NCI-H82 (cell line): ENCODE measurements at regions not wholly inside any gene's neighbourhood (a gene's known extent, or its start where the extent isn't known, plus 50 kb on each side); places are given as distances from the start of the nearest gene placed in this dataset.

Experiments
- DNase-seq: peaks from one replicate; lab custom pipeline; 2025; lab: John Stamatoyannopoulos, UW

- no peak for DNase-seq
These were observed 133.2 kb downstream of the AQP9 start for GRCh38 chr15:58271410-58271809.

GRCh38 chr15:58273104-58273503 is 134.9 kb downstream of the AQP9 start:
- DNase-seq, result no peak

- DNase-seq, result peak; percentile 10
These were observed 136.7 kb downstream of the AQP9 start for GRCh38 chr15:58274885-58275284.

- no peak for DNase-seq
These were observed 137.6 kb downstream of the AQP9 start for GRCh38 chr15:58275785-58276184.

GRCh38 chr15:58276924-58277323 is 138.7 kb downstream of the AQP9 start:
- no peak for DNase-seq

- no peak for DNase-seq
These were observed 139.2 kb downstream of the AQP9 start for GRCh38 chr15:58277333-58277732.

- DNase-seq, result no peak
These were observed 140.9 kb downstream of the AQP9 start for GRCh38 chr15:58279106-58279505.

GRCh38 chr15:58279654-58280053 is 141.5 kb downstream of the AQP9 start:
- DNase-seq, result no peak

- no peak for DNase-seq
These were observed 144.0 kb downstream of the AQP9 start for GRCh38 chr15:58282060-58282708.

GRCh38 chr15:58283302-58283701 is 145.1 kb downstream of the AQP9 start:
- DNase-seq, result no peak

GRCh38 chr15:58284293-58284692 is 146.1 kb downstream of the AQP9 start:
- DNase-seq, result no peak

- DNase-seq, result no peak
These were observed 146.4 kb upstream of the LIPC start for GRCh38 chr15:58285212-58285920.

- no peak for DNase-seq
These were observed 145.9 kb upstream of the LIPC start for GRCh38 chr15:58285921-58286278.

- DNase-seq, result no peak
These were observed 145.3 kb upstream of the LIPC start for GRCh38 chr15:58286523-58286922.

- no peak for DNase-seq
These were observed 143.9 kb upstream of the LIPC start for GRCh38 chr15:58287891-58288290.

GRCh38 chr15:58288592-58288991 is 143.2 kb upstream of the LIPC start:
- DNase-seq, result no peak

GRCh38 chr15:58291848-58292247 is 139.9 kb upstream of the LIPC start:
- no peak for DNase-seq

GRCh38 chr15:58292751-58293175 is 139.0 kb upstream of the LIPC start:
- DNase-seq, result no peak

GRCh38 chr15:58293622-58294550 is 137.9 kb upstream of the LIPC start:
- DNase-seq, result no peak

GRCh38 chr15:58294681-58295254 is 137.0 kb upstream of the LIPC start:
- DNase-seq, result no peak

GRCh38 chr15:58295637-58296215 is 136.1 kb upstream of the LIPC start:
- DNase-seq, result no peak

- DNase-seq, result no peak
These were observed 135.5 kb upstream of the LIPC start for GRCh38 chr15:58296276-58296675.
